Colonic mucosa (tissue), 4 donors: ENCODE measurements at regions not wholly inside any gene's neighbourhood (a gene's known extent, or its start where the extent isn't known, plus 50 kb on each side); places are given as distances from the start of the nearest gene placed in this dataset.

ENCODE experiments used
- DNase-seq: peaks from one replicate; pipeline ENCODE4 v3.0.0-alpha.2; 2020
- H3K27ac ChIP-seq: fragments of 200-600 bp; one replicate; pipeline ENCODE4 v1.8.0; 2021
- H3K27me3 ChIP-seq: fragments of 200-600 bp; one replicate; pipeline ENCODE4 v1.8.0; 2021
- H3K36me3 ChIP-seq: fragments of 200-600 bp; one replicate; pipeline ENCODE4 v1.8.0; 2021
- H3K4me1 ChIP-seq: fragments of 200-600 bp; one replicate; pipeline ENCODE4 v1.8.0; 2021; ENCODE audit warnings: mild to moderate bottlenecking
- H3K4me3 ChIP-seq: fragments of 200-600 bp; one replicate; pipeline ENCODE4 v1.8.0; 2021
- H3K9ac ChIP-seq, 2 donors: one replicate each; pipeline ENCODE4 v1.7.0; 2013; ENCODE audit warnings: control low read depth in 2 of 2, low read depth in 2 of 2, low read length in 2 of 2
- H3K9me3 ChIP-seq: fragments of 200-600 bp; one replicate; pipeline ENCODE4 v1.8.0; 2021
- CTCF ChIP-seq: fragments of 200-600 bp; IDR thresholded peaks from one replicate; pipeline ENCODE4 v1.8.0; 2022; ENCODE audit warnings: antibody characterized with exemption, mild to moderate bottlenecking
- intact Hi-C: fragments of 100-400 bp; cut with DNase I; formaldehyde crosslinking; loops from one replicate; pipeline ENCODE4 v1.14.1; 2022
- donor health status: healthy.
- donor health status: DM: no; HTN: no; CAD: no.
- donor health status: DM: no; HTN: no; CAD: no.

- Histone ChIP-seq H3K36me3 (no peaks in the 10 kb centered on the region), H3K9me3 (no peaks in the 10 kb centered on the region), H3K4me3 (no peak overlapping the region), H3K27me3 (no peaks in the 10 kb centered on the region), H3K4me1 (peaks cover 8% of the 10 kb centered on the region), H3K9ac (no peak overlapping the region), H3K27ac (peak overlapping the region; percentile 65)
- intact Hi-C loops, result no loop called here
- TF ChIP-seq CTCF, result no peak
- DNase-seq, result no peak
These were observed 405.5 kb upstream of the SULF2 start for GRCh38 chr20:48190757-48191156.

GRCh38 chr20:48189181-48189580, 403.9 kb upstream of the SULF2 start:
- no peak for TF ChIP-seq CTCF
- DNase-seq, result no peak
- no peak overlapping the region for H3K27ac ChIP-seq
- no peaks in the 10 kb centered on the region for H3K36me3 ChIP-seq
- H3K4me3 ChIP-seq, result no peak overlapping the region
- H3K9me3 ChIP-seq, result no peaks in the 10 kb centered on the region
- no peak overlapping the region for H3K9ac ChIP-seq
- intact Hi-C loops, result no loop called here
- no peaks in the 10 kb centered on the region for H3K27me3 ChIP-seq
- peaks cover 8% of the 10 kb centered on the region for H3K4me1 ChIP-seq

GRCh38 chr20:48187851-48188250, 402.6 kb upstream of the SULF2 start:
- H3K36me3 ChIP-seq, result no peaks in the 10 kb centered on the region
- intact Hi-C loops, result no loop called here
- peaks cover 8% of the 10 kb centered on the region for H3K4me1 ChIP-seq
- no peak overlapping the region for H3K9ac ChIP-seq
- no peak for DNase-seq
- H3K4me3 ChIP-seq, result no peak overlapping the region
- no peak for TF ChIP-seq CTCF
- no peaks in the 10 kb centered on the region for H3K27me3 ChIP-seq
- H3K27ac ChIP-seq, result no peak overlapping the region
- no peaks in the 10 kb centered on the region for H3K9me3 ChIP-seq

GRCh38 chr20:48186915-48187314, 401.6 kb upstream of the SULF2 start:
- intact Hi-C loops, result no loop called here
- H3K27me3 ChIP-seq, result no peaks in the 10 kb centered on the region

GRCh38 chr20:48186447-48186846, 401.2 kb upstream of the SULF2 start:
- Histone ChIP-seq H3K27ac (no peak overlapping the region), H3K9ac (no peak overlapping the region), H3K4me3 (no peak overlapping the region), H3K27me3 (no peaks in the 10 kb centered on the region), H3K36me3 (no peaks in the 10 kb centered on the region), H3K4me1 (peaks cover 4% of the 10 kb centered on the region), H3K9me3 (no peaks in the 10 kb centered on the region)
- DNase-seq, result no peak
- intact Hi-C loops, result no loop called here
- TF ChIP-seq CTCF, result no peak

More at GRCh38 chr20:48186915-48187314, 401.6 kb upstream of the SULF2 start:
- Histone ChIP-seq H3K9ac (no peak overlapping the region), H3K9me3 (no peaks in the 10 kb centered on the region), H3K4me1 (peaks cover 8% of the 10 kb centered on the region), H3K27ac (no peak overlapping the region), H3K4me3 (no peak overlapping the region), H3K36me3 (no peaks in the 10 kb centered on the region)
- TF ChIP-seq CTCF, result no peak
- no peak for DNase-seq

- Histone ChIP-seq H3K27me3 (no peaks in the 10 kb centered on the region), H3K36me3 (no peaks in the 10 kb centered on the region), H3K4me3 (no peak overlapping the region), H3K4me1 (no peaks in the 10 kb centered on the region), H3K27ac (no peak overlapping the region), H3K9ac (no peak overlapping the region), H3K9me3 (no peaks in the 10 kb centered on the region)
- intact Hi-C loops, result no loop called here
- no peak for DNase-seq
- TF ChIP-seq CTCF, result no peak
These were observed 398.9 kb upstream of the SULF2 start for GRCh38 chr20:48184229-48184628.
